ENCODE measurements at regions not wholly inside any gene's neighbourhood (a gene's known extent, or its start where the extent isn't known, plus 50 kb on each side); places are given as distances from the start of the nearest gene placed in this dataset.

DNA sequence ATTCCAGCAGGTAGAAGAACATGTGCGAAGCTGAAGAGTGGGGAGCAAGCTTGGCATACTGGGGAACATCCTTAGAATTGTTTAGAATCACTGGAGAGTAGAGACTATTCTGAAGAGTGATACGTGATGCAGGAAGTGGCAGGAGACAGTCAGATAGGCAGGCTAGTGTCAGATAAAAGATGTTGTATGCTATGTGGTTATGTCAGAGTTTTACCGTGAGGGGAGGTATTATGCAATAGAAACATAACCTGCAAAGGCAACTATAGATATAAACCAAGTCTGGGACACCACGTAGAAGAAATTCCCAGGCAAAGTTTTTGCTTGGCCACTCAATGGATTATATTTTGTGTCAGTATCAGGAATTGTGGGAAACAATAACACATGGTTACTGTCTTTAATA is 62.0 kb upstream of the ZSWIM2 start:
- no peak for TF ChIP-seq KLF16 (IDR thresholded peaks at IDR 0.05)
- no peak for TF ChIP-seq ZNF398 (CRISPR knock-in tag; IDR thresholded peaks at IDR 0.05)
- TF ChIP-seq EZH2 (IDR thresholded peaks at IDR 0.05; ENCODE audit: borderline replicate concordance, low read depth, low read length) = no peak
- no peak for TF ChIP-seq RFX5 (IDR thresholded peaks at IDR 0.05; ENCODE audit: low read depth, low read length)
- TF ChIP-seq, protein P1, sequence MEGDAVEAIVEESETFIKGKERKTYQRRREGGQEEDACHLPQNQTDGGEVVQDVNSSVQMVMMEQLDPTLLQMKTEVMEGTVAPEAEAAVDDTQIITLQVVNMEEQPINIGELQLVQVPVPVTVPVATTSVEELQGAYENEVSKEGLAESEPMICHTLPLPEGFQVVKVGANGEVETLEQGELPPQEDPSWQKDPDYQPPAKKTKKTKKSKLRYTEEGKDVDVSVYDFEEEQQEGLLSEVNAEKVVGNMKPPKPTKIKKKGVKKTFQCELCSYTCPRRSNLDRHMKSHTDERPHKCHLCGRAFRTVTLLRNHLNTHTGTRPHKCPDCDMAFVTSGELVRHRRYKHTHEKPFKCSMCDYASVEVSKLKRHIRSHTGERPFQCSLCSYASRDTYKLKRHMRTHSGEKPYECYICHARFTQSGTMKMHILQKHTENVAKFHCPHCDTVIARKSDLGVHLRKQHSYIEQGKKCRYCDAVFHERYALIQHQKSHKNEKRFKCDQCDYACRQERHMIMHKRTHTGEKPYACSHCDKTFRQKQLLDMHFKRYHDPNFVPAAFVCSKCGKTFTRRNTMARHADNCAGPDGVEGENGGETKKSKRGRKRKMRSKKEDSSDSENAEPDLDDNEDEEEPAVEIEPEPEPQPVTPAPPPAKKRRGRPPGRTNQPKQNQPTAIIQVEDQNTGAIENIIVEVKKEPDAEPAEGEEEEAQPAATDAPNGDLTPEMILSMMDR (IDR thresholded peaks at IDR 0.05 in 2 of 3, conservative IDR thresholded peaks at IDR 0.05 in 1 of 3; ENCODE audit: insufficient read depth in 2 of 3, low read depth in 1 of 3, low read length in 3 of 3) = no peak
- no peak for TF ChIP-seq BACH1 (tag; IDR thresholded peaks at IDR 0.05)
- TF ChIP-seq POLR2A (conservative IDR thresholded peaks at IDR 0.05) = no peak
- TF ChIP-seq EP300 (IDR thresholded peaks at IDR 0.05; ENCODE audit: low read length) = no peak
- no peak for TF ChIP-seq E2F4 (CRISPR knock-in tag; IDR thresholded peaks at IDR 0.05; ENCODE audit: low read depth)
- TF ChIP-seq MTA3 (IDR thresholded peaks at IDR 0.05; ENCODE audit: borderline replicate concordance) = no peak
- TF ChIP-seq, protein P2, sequence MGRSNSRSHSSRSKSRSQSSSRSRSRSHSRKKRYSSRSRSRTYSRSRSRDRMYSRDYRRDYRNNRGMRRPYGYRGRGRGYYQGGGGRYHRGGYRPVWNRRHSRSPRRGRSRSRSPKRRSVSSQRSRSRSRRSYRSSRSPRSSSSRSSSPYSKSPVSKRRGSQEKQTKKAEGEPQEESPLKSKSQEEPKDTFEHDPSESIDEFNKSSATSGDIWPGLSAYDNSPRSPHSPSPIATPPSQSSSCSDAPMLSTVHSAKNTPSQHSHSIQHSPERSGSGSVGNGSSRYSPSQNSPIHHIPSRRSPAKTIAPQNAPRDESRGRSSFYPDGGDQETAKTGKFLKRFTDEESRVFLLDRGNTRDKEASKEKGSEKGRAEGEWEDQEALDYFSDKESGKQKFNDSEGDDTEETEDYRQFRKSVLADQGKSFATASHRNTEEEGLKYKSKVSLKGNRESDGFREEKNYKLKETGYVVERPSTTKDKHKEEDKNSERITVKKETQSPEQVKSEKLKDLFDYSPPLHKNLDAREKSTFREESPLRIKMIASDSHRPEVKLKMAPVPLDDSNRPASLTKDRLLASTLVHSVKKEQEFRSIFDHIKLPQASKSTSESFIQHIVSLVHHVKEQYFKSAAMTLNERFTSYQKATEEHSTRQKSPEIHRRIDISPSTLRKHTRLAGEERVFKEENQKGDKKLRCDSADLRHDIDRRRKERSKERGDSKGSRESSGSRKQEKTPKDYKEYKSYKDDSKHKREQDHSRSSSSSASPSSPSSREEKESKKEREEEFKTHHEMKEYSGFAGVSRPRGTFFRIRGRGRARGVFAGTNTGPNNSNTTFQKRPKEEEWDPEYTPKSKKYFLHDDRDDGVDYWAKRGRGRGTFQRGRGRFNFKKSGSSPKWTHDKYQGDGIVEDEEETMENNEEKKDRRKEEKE (IDR thresholded peaks at IDR 0.05; ENCODE audit: borderline replicate concordance in 1 of 2, control insufficient read depth in 1 of 2, low read depth in 2 of 2, low read length in 1 of 2) = no peak
- TF ChIP-seq RAD21 (CRISPR knock-in tag; conservative IDR thresholded peaks at IDR 0.05 in 1 of 2, IDR thresholded peaks at IDR 0.05 in 1 of 2) = no peak

Measured in K562 (cell line).